Lower leg skin (tissue), 4 donors: ENCODE measurements at regions not wholly inside any gene's neighbourhood (a gene's known extent, or its start where the extent isn't known, plus 50 kb on each side); places are given as distances from the start of the nearest gene placed in this dataset.

Experiments used
- DNase-seq, 2 donors: peaks; one replicate each; pipeline ENCODE4 v3.0.0-alpha.2; 2019; ENCODE audit warnings: low spot score in 2 of 2
- H3K4me3 ChIP-seq: fragments of 200-600 bp; sonication (generic); 2 replicates; pipeline ENCODE4 v1.5.1; 2017; ENCODE audit warnings: mild to moderate bottlenecking, low read depth; ENCODE audit not compliant: poor library complexity, severe bottlenecking
- POLR2A ChIP-seq, 2 donors: fragments of 450-650 bp; IDR thresholded peaks; one replicate each; pipeline ENCODE4 v1.6.1; 2016 to 2017; ENCODE audit warnings: antibody characterized with exemption in 2 of 2, mild to moderate bottlenecking in 1 of 2, moderate library complexity in 1 of 2
- WGBS, 2 donors: methylation state at CpG; one replicate each; pipeline ENCODE4 v1.1.5; 2018; 5-methylcytosine and 5-hydroxymethylcytosine counted together
- intact Hi-C: fragments of 100-400 bp; cut with DNase I; formaldehyde crosslinking; loops from one replicate; pipeline ENCODE4 v1.15.0; 2023; ENCODE audit warnings: low total_unique reads
- TF ChIP-seq, protein P1 (sequence below), 3 donors: fragments of 450-650 bp; IDR thresholded peaks; one replicate each; pipeline ENCODE4 v1.5.1; 2016; ENCODE audit warnings: antibody characterized with exemption in 3 of 3, mild to moderate bottlenecking in 3 of 3, moderate library complexity in 2 of 3

GRCh38 chr15:95284492-95284891, 1046.0 kb upstream of the NR2F2 start:
- intact Hi-C loops = no loop called here
- TF ChIP-seq, protein P1, sequence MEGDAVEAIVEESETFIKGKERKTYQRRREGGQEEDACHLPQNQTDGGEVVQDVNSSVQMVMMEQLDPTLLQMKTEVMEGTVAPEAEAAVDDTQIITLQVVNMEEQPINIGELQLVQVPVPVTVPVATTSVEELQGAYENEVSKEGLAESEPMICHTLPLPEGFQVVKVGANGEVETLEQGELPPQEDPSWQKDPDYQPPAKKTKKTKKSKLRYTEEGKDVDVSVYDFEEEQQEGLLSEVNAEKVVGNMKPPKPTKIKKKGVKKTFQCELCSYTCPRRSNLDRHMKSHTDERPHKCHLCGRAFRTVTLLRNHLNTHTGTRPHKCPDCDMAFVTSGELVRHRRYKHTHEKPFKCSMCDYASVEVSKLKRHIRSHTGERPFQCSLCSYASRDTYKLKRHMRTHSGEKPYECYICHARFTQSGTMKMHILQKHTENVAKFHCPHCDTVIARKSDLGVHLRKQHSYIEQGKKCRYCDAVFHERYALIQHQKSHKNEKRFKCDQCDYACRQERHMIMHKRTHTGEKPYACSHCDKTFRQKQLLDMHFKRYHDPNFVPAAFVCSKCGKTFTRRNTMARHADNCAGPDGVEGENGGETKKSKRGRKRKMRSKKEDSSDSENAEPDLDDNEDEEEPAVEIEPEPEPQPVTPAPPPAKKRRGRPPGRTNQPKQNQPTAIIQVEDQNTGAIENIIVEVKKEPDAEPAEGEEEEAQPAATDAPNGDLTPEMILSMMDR (IDR thresholded peaks at IDR 0.05) = no peak
- no peak for TF ChIP-seq POLR2A (IDR thresholded peaks at IDR 0.05)
- no peak overlapping the region for H3K4me3 ChIP-seq
- WGBS, 2 donors = 94 to 96% methylated on average over 4 of the region's 4 CpGs
- no peak for DNase-seq

DNA sequence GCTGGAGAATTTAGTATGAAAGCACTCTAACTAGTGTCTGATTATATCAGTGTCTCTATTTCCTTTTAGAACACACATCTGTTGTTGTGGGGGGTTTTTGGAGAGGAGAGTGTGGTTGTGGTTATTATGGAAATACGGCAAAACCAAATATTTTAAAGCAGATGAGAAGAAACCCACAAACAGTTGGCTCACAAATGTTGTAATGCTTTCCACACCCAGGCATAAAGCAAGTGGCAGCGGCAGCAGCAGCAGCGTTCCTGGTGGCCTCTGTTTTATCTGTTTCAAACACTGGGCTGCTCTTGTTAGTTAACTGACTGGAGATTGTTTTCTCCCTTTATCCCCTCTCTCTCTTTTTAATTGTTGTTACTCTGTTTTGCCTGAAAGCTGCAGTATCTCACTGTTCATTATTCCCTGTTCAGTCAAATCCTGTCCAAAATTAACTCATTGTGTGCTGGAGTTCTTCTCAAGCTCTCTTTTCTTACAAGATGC, 1045.5 kb upstream of the NR2F2 start:
- 37 to 39% methylated on average over 3 of the region's 3 CpGs for WGBS, 2 donors
- no peak overlapping the region for H3K4me3 ChIP-seq
- DNase-seq = no peak
- intact Hi-C loops = no loop called here
- no peak for TF ChIP-seq POLR2A (IDR thresholded peaks at IDR 0.05)
- TF ChIP-seq, protein P1 (IDR thresholded peaks at IDR 0.05) = no peak

DNA sequence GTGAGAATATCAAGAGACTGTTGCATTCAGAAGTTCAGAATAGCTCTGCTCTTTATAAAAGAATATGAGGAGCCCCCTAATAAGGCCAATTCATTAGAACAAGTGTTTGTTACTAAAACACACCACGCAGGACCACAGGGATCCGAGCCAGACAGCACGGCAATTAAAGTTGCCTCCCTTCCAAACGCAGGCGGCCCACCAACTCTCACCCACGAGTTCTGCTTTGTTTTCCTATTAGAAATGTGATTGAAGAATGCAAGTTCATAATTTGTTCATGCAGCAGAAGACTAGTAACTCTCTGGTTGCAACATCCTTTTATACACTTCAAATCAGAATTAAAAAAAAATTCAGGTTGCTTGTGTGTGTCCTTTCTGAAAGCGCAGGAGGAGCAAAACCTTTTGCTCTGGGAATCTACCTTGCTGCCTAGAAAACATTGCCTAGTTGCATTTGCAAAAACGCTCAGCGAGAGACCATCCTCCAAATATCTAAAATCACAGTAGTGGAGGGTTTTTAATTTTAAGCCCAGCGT, 1044.1 kb upstream of the NR2F2 start:
- H3K4me3 ChIP-seq = no peak overlapping the region
- 64 to 75% methylated on average over 10 of the region's 10 CpGs for WGBS, 2 donors
- no peak for DNase-seq
- TF ChIP-seq POLR2A (IDR thresholded peaks at IDR 0.05) = no peak
- TF ChIP-seq, protein P1 (IDR thresholded peaks at IDR 0.05) = no peak
- intact Hi-C loops = no loop called here

- WGBS, 2 donors = 84 to 90% methylated on average over 9 of the region's 9 CpGs
- TF ChIP-seq POLR2A (IDR thresholded peaks at IDR 0.05) = no peak
- TF ChIP-seq, protein P1 (IDR thresholded peaks at IDR 0.05) = no peak
- H3K4me3 ChIP-seq = no peak overlapping the region
- intact Hi-C loops = no loop called here
- no peak for DNase-seq
Measured at GRCh38 chr15:95287720-95288103, 1042.8 kb upstream of the NR2F2 start.

DNA sequence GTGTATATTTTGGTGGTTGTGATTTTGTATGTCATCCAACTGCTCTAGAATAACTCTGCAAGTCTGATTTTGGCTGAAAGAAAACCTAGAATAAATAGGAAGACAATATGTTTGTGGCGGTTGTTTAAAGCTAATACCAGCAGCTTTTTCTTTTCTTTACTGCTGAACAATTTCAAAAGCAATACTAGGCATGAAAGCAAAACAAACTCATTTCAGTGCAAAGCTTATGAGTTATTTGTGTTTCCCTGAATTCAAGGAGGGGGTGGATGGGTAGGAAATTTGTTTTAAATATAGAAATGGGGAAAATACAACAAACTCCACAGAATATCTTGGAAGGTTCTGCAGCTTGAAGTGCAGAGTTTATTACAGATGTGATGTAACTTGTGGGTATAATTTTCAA, 1041.9 kb upstream of the NR2F2 start:
- no peak for DNase-seq
- WGBS, 2 donors = 85 to 92% methylated on average over 1 of the region's 1 CpG
- TF ChIP-seq, protein P1 (IDR thresholded peaks at IDR 0.05) = no peak
- no peak for TF ChIP-seq POLR2A (IDR thresholded peaks at IDR 0.05)
- H3K4me3 ChIP-seq = no peak overlapping the region
- intact Hi-C loops = no loop called here
